Tibial nerve (tissue), 4 donors: ENCODE measurements at regions not wholly inside any gene's neighbourhood (a gene's known extent, or its start where the extent isn't known, plus 50 kb on each side); places are given as distances from the start of the nearest gene placed in this dataset.
"Not testable (repeated sequence)": the region's sequence is repeated elsewhere in the genome, so short reads cannot be mapped to it uniquely, and the experiment has no call there.

ENCODE experiments used
- DNase-seq, 2 donors: peaks; one replicate each; pipeline ENCODE4 v3.0.0-alpha.2; 2019; ENCODE audit warnings: low spot score in 2 of 2
- H3K27ac ChIP-seq, 4 donors: fragments of 200-600 bp; sonication (generic) in 3 of 4; one replicate each; pipeline ENCODE4 v1.5.1; 2017 to 2019; ENCODE audit warnings: mild to moderate bottlenecking in 1 of 4
- H3K27me3 ChIP-seq, 2 donors: fragments of 200-600 bp; sonication (generic) in 1 of 2; one replicate each; pipeline versions ENCODE4 v1.5.1 to v1.6.0; 2017 to 2019
- H3K36me3 ChIP-seq, 3 donors: fragments of 200-600 bp; sonication (generic); one replicate each; pipeline ENCODE4 v1.5.1; 2018 to 2019
- H3K4me1 ChIP-seq, 4 donors: fragments of 200-600 bp; sonication (generic) in 3 of 4; one replicate each; pipeline ENCODE4 v1.5.1; 2017 to 2019
- H3K4me3 ChIP-seq, 4 donors: fragments of 200-600 bp; sonication (generic) in 3 of 4; one replicate each; pipeline ENCODE4 v1.5.1; 2017 to 2019; ENCODE audit warnings: mild to moderate bottlenecking in 1 of 4, moderate library complexity in 1 of 4
- H3K9me3 ChIP-seq, 4 donors: fragments of 200-600 bp; sonication (generic) in 3 of 4; one replicate each; pipeline ENCODE4 v1.5.1; 2017 to 2019
- CTCF ChIP-seq, 5 experiments: fragments of 200-600 bp in 3 of 5; fragments of 450-650 bp in 2 of 5; sonication (generic) in 3 of 5; IDR thresholded peaks; one replicate each; pipeline ENCODE4 v1.5.1; 2016 to 2019; ENCODE audit warnings: antibody characterized with exemption in 5 of 5, mild to moderate bottlenecking in 3 of 5, moderate library complexity in 2 of 5
- EP300 ChIP-seq, 2 donors: sonication (generic); formaldehyde crosslinking; IDR thresholded peaks; one replicate each; pipeline ENCODE4 v1.6.1; 2017; ENCODE audit warnings: antibody characterized with exemption in 2 of 2, mild to moderate bottlenecking in 1 of 2
- POLR2A ChIP-seq, 2 donors: fragments of 450-650 bp; IDR thresholded peaks; one replicate each; pipeline ENCODE4 v1.6.1; 2017; ENCODE audit warnings: antibody characterized with exemption in 2 of 2, mild to moderate bottlenecking in 2 of 2, moderate library complexity in 2 of 2
- WGBS, 2 donors: methylation state at CpG; one replicate each; pipeline ENCODE4 v1.1.5; 2018; 5-methylcytosine and 5-hydroxymethylcytosine counted together

GRCh38 chr3:153463895-153464294 is 301.9 kb downstream of the RAP2B start:
- Histone ChIP-seq H3K9me3 (no peaks in the 10 kb centered on the region), H3K4me1 (no peaks in the 10 kb centered on the region), H3K27ac (no peak overlapping the region), H3K36me3 (no peaks in the 10 kb centered on the region), H3K4me3 (no peak overlapping the region), H3K27me3 (no peaks in the 10 kb centered on the region)
- no peak for DNase-seq
- TF ChIP-seq CTCF (IDR thresholded peaks at IDR 0.05) (no peak), POLR2A (IDR thresholded peaks at IDR 0.05) (no peak), EP300 (IDR thresholded peaks at IDR 0.05) (no peak)
- WGBS, 2 donors, result 82 to 84% methylated on average over 3 of the region's 3 CpGs

DNA sequence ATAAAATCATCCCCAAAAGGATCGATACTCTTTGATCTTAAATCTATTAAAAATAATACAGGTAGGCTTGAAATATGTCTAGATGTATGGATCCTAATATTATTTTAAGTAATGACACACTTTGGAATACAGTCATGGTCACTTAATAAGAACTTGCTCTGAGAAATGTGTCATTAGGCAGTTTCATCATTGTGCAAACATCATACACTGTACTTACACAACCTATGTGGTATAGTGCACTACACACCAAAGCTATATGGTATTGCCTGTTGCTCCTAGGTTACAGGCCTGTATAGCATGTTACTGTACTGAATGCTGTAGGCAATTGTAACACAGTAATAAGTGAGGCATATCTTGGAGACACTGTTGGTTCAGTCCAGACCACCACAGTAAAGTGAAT is 307.1 kb downstream of the RAP2B start:
- Histone ChIP-seq H3K27ac (no peak overlapping the region), H3K27me3 (no peaks in the 10 kb centered on the region), H3K4me3 (no peak overlapping the region), H3K36me3 (no peaks in the 10 kb centered on the region), H3K4me1 (no peaks in the 10 kb centered on the region), H3K9me3 (no peaks in the 10 kb centered on the region)
- 93 to 100% methylated on average over 1 of the region's 1 CpG for WGBS, 2 donors
- DNase-seq, result no peak
- TF ChIP-seq CTCF (IDR thresholded peaks at IDR 0.05) (no peak), POLR2A (IDR thresholded peaks at IDR 0.05) (no peak), EP300 (IDR thresholded peaks at IDR 0.05) (no peak)

DNA sequence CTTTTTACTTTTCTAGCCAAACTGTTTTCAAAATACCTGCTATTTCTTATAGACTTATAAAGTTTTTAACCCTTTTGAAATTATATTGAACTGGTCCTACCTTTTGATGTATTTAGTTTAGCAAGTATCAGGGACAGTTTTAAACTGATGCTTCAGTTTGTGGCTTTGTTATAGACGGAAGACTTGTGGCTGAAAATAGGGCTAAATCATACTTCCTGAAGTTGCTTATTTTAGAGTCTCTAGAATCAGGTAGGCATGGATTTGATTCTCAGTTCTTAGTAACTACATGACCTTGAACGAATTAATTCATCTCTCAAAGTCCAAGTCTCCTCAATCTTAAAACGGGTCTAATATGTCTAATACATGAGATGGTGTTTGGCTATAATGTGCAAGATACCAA is 322.8 kb downstream of the RAP2B start:
- Histone ChIP-seq H3K9me3 (no peaks in the 10 kb centered on the region), H3K4me3 (no peak overlapping the region), H3K27me3 (no peaks in the 10 kb centered on the region), H3K27ac (no peak overlapping the region), H3K4me1 (no peaks in the 10 kb centered on the region), H3K36me3 (no peaks in the 10 kb centered on the region)
- WGBS, 2 donors, result 83 to 87% methylated on average over 3 of the region's 3 CpGs
- no peak for DNase-seq
- TF ChIP-seq EP300 (IDR thresholded peaks at IDR 0.05), result no peak
- no peak for TF ChIP-seq POLR2A (IDR thresholded peaks at IDR 0.05)
- no peak for TF ChIP-seq CTCF (IDR thresholded peaks at IDR 0.05)

GRCh38 chr3:153495422-153495821 is 333.4 kb downstream of the RAP2B start:
- Histone ChIP-seq H3K36me3 (no peaks in the 10 kb centered on the region), H3K9me3 (no peaks in the 10 kb centered on the region), H3K4me3 (no peak overlapping the region), H3K4me1 (peaks cover 0 to 4% (median 0%) of the 10 kb centered on the region in 4 donors), H3K27me3 (no peaks in the 10 kb centered on the region), H3K27ac (no peak overlapping the region)
- TF ChIP-seq CTCF (IDR thresholded peaks at IDR 0.05), result no peak
- TF ChIP-seq POLR2A (IDR thresholded peaks at IDR 0.05), result no peak
- TF ChIP-seq EP300 (IDR thresholded peaks at IDR 0.05), result no peak
- DNase-seq, result no peak

DNA sequence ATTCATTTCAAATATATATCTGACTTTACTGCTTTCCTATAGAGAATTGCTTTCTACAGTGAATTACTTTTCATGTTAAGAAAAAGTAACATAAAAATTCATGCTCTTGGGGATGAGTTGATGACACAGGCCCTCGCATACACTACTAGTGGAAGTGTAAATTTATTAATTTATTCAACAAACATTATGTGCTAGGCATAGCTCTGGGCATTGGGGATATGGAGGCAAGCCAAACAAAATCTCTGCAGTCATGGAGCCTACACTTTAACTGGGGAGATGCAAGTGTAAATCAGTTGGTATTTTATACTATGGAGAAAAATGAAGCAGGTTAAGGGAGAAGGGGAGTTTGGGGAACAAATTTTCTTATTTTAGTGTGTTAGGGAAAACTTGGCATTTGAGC is 340.7 kb downstream of the RAP2B start:
- H3K9me3 ChIP-seq, result no peaks in the 10 kb centered on the region
- DNase-seq, result no peak
- H3K4me3 ChIP-seq, result no peak overlapping the region
- H3K36me3 ChIP-seq, result no peaks in the 10 kb centered on the region
- no peak overlapping the region for H3K27ac ChIP-seq
- 84 to 97% methylated on average over 1 of the region's 1 CpG for WGBS, 2 donors
- H3K4me1 ChIP-seq, result no peaks in the 10 kb centered on the region
- no peak for TF ChIP-seq POLR2A (IDR thresholded peaks at IDR 0.05)
- H3K27me3 ChIP-seq, result no peaks in the 10 kb centered on the region

GRCh38 chr3:153503873-153504272 is 341.8 kb downstream of the RAP2B start:
- 93 to 96% methylated on average over 7 of the region's 7 CpGs for WGBS, 2 donors
- H3K27me3 ChIP-seq, result no peaks in the 10 kb centered on the region
- TF ChIP-seq EP300 (IDR thresholded peaks at IDR 0.05), result no peak
- TF ChIP-seq POLR2A (IDR thresholded peaks at IDR 0.05), result no peak
- no peak for TF ChIP-seq CTCF (IDR thresholded peaks at IDR 0.05)
- no peak overlapping the region for H3K4me3 ChIP-seq
- H3K27ac ChIP-seq, result no peak overlapping the region
- H3K4me1 ChIP-seq, result no peaks in the 10 kb centered on the region
- no peaks in the 10 kb centered on the region for H3K9me3 ChIP-seq
- H3K36me3 ChIP-seq, result no peaks in the 10 kb centered on the region
- DNase-seq, result no peak

DNA sequence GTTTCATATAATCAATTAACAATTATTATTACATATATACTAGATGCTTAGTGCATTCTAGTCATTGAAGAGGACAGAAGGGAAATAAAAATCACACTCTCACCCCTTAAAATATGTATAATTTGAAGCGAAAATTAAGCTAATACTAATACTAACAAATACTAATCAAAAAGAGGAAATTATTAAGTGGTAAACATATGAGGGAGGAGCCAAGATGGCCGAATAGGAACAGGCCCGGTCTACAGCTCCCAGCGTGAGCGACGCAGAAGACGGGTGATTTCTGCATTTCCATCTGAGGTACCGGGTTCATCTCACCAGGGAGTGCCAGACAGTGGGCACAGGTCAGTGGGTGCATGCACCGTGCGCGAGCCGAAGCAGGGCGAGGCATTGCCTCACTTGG is 344.2 kb downstream of the RAP2B start:
- not testable (repeated sequence) for H3K9me3 ChIP-seq, H3K27ac ChIP-seq, H3K36me3 ChIP-seq, DNase-seq, H3K4me3 ChIP-seq, H3K27me3 ChIP-seq, H3K4me1 ChIP-seq
- WGBS, 2 donors, result 78 to 96% methylated on average over 8 to 13 of the region's 13 CpGs

DNA sequence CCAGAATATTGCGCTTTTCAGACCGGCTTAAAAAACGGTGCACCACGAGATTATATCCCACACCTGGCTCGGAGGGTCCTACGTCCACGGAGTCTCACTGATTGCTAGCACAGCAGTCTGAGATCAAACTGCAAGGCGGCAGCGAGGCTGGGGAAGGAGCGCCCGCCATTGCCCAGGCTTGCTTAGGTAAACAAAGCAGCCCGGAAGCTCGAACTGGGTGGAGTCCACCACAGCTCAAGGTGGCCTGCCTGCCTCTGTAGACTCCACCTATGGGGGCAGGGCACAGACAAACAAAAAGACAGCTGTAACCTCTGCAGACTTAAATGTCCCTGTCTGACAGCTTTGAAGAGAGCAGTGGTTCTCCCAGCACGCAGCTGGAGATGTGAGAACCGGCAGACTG is 344.7 kb downstream of the RAP2B start:
- H3K27me3 ChIP-seq, H3K4me1 ChIP-seq, H3K36me3 ChIP-seq, H3K9me3 ChIP-seq, H3K4me3 ChIP-seq, DNase-seq, H3K27ac ChIP-seq: not testable (repeated sequence)
- WGBS, 2 donors, result 94 to 95% methylated on average over 9 to 13 of the region's 15 CpGs
